G401.6 (cell line): ENCODE measurements at regions not wholly inside any gene's neighbourhood (a gene's known extent, or its start where the extent isn't known, plus 50 kb on each side); places are given as distances from the start of the nearest gene placed in this dataset.

ENCODE experiments used
- FAIRE-seq: peaks from 2 replicates; lab custom pipeline; 2012; peaks lifted over from hg19 to GRCh38; lab: Jason Lieb, UNC

DNA sequence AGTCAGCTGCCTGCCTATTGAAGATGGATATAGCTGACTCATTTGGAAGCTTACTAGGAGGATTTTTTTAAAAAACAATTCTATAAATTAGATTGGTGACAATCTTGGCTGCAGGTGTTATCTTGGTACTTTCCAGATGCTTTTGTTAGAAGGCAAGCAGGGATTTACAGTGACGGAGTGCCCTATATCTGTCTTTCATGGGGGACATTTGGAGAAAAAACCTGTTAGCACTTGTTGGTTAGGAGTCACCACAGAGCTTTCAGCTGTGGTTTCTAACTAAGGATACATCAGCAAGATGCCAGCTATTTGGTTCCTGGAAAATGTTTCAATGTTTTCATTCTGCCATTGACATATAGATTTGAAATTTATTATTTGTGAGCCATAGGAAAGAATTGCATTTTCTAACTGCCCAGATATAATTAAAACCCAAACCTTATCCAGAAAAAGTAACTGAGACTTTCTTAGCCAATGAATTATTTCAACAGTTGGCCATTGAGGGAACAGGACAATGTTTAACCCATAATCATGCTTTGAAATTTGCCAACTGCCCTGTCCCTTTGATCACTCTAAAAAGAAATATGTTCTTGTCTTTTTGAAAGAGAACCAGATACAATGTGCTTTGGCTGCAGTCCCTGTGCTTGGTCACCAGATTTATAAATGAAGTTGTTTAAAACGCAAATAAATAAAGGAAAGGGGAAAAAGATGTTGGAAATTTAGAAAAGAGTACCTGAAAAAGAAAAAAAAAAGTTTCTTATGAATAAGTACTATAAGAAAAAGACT lies 761.0 kb upstream of the CXADR start:
- FAIRE-seq: no peak

DNA sequence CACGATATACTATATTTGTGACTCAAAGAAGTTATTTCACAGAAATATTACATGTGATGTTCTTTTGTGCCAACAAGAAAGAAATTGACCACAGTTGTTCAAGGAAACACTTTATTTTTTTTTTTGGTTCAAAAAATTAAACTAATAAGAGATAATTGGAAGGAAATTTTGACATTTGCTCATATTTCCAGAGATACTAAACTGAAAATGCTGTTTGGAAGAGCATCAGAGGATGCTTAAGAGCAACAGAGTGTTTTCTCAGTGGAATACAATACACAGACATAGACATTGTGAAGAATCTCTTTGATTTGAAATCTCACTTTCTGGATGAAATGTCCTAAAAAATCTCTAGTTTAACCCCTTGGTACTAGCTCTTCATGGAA lies 760.4 kb upstream of the CXADR start:
- no peak for FAIRE-seq

GRCh38 chr21:16755061-16755460 lies 757.8 kb upstream of the CXADR start:
- FAIRE-seq: no peak

GRCh38 chr21:16767201-16767600 lies 745.6 kb upstream of the CXADR start:
- FAIRE-seq: no peak

DNA sequence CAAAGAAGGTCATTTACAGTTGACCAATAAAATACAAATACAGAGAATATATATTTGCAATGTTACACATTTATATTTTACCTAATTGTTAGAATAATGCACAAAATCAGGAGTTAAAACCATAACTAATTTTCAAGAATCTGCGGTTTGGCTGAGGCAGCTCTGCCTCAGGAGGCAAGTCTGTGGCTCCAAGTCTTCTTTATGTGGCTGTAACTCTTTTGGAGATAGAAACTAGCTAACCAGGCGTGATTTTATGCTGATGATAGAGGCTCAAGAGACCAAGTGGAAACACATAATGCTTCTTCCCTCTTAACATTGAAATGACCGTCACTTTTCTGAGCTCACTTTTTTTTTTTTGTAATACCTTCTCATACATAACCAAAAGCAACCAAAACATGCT lies 744.7 kb upstream of the CXADR start:
- FAIRE-seq: no peak

- no peak for FAIRE-seq
Observed at GRCh38 chr21:16770266-16770665, 742.6 kb upstream of the CXADR start.

GRCh38 chr21:16773206-16773605 lies 739.6 kb upstream of the CXADR start:
- no peak for FAIRE-seq

GRCh38 chr21:16775076-16775475 lies 737.8 kb upstream of the CXADR start:
- FAIRE-seq: no peak

DNA sequence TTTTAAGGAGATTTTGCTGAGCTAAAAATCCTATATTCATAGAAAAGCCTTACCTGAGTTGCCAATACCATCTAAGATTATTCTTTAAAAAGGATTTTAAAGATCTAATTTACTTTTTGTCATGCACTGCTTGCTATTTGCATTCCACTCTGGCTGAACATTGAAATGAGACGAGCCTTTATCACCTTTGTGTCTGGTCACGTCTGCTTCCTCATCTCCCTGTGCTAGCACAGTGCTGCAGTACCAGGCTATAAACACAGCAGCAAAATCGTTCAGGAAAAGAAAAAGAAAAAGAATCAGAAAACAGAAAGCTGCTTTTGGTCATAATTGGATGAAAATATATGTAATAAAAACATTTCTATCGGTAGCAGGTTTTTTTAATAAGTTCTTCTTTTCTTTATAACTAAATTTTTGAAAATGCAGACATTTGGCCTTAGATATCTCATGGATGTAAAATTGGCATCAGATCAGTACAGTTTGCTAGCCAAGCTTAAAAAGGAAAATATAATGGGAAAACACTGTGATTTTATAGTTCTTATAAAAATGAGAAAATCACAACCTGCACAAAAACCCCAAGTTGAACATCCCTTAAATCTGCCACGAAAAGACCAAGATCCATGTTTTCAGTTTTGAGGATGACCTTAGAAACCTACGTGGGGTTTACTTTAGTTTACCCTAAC lies 735.7 kb upstream of the CXADR start:
- FAIRE-seq: no peak

DNA sequence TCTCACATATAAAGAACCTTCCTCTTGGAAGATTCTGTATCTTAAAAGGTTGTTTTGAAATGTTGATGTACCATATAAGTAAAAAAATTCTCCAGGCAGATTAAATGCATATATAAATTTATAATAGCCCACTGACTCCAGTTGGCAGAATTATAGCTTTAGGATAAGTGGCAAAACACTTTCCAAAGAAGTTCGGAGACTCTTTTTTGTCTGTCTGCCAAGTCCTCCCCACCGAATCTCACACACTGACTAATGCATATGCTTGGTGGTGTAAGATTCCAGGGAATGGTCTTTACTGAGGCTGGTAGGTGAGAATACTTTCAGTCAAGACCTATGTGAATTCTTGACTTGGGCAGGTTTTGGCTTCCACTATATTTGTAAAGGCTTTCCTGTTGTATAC lies 724.3 kb upstream of the CXADR start:
- FAIRE-seq: no peak

GRCh38 chr21:16789636-16790035 lies 723.2 kb upstream of the CXADR start:
- no peak for FAIRE-seq

GRCh38 chr21:16792101-16792500 lies 720.7 kb upstream of the CXADR start:
- no peak for FAIRE-seq

- no peak for FAIRE-seq
Observed at GRCh38 chr21:16794950-16795349, 717.9 kb upstream of the CXADR start.

- no peak for FAIRE-seq
Observed at GRCh38 chr21:16796776-16797175, 716.1 kb upstream of the CXADR start.

DNA sequence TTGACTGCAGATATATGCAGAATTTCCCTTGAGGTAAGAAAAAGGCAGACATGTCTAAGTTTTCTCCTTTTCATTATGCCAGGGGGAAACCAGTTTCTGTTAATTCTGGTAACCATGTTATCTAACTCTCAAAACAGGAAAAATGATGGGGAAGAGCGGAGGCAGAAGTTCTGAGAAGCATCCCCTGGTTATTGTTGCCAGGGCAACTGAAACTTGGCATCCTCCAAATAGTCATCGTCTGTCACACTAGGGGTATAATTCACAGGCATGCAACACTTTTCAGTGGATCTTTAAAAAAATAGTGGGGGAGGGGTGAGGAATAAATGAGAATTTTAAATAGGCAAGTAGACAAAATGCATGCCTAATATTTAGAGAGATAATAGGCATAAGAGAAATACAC lies 715.3 kb upstream of the CXADR start:
- FAIRE-seq: no peak

DNA sequence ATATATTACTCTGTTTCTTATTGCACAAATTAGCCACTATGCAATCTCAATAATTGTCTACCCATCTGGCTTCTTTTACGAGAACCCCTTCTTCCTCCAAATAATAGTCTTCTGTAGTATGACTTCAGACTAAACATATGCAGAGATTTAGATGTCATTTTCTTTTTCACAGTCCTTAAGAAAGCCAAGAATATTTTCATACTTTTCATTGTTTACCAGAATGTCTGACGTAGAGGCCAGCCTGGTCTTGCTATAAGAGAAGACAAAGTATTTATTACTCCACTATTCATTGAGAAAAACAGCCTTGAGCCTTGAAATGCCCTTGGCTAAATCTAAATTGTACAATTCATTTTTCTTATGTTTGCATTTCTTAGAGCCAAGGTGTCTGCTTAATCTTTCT lies 714.9 kb upstream of the CXADR start:
- FAIRE-seq: no peak

DNA sequence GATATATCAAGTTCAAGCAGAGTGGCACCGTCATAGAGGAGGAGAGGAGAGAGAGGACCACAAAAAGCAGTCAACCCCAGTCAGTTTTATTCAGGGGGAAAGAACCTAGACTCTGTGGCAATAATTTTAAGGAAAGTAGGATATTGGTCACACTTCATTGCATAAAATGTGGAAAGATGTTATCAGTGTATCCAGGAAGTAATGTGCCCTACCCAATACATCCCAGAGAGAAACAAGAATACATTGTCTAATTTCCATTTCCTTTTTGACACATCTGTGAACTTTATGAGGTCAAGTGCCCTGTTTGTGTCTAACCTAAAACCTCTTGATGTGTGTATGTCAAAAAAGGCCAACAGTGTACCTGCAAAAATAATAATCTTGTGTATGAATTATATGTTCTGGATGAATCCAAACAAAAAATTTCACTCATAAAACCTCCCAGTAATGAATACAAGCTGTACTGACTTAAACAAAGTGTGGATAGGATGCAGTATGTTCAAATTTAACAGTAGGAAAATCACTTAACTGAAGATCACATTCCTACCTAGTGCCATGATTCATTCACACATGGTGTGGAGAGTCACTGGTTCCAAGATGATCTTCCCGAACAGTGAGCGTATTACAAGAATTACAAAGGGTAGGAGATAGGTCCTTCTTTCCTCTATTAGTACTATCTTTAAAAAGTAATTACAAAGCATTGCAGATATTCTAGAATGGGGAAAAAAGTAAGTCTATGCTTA lies 712.1 kb upstream of the CXADR start:
- FAIRE-seq: no peak

- FAIRE-seq: no peak
Observed at GRCh38 chr21:16811011-16811410, 701.8 kb upstream of the CXADR start.

GRCh38 chr21:16811970-16812369 lies 700.9 kb upstream of the CXADR start:
- FAIRE-seq: no peak

- no peak for FAIRE-seq
Observed at GRCh38 chr21:16815243-16815642, 697.6 kb upstream of the CXADR start.

DNA sequence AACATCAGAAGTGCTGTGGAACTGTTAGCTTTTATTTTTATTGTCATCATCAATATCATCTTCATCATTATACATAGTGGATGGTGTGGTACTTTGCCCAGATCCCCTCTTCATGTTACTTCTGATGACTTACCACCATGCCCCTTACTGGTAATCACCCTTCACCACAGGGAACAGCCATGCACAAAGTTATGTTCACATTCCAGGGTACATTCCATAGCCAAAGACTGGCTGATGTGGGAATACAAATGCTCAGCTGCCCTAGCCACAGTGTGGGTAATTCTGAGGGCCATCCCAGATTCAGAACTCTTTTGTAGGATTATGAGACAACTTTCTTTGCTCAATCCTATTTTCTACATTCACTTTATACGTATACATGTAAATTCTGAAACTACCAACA lies 691.3 kb upstream of the CXADR start:
- no peak for FAIRE-seq

DNA sequence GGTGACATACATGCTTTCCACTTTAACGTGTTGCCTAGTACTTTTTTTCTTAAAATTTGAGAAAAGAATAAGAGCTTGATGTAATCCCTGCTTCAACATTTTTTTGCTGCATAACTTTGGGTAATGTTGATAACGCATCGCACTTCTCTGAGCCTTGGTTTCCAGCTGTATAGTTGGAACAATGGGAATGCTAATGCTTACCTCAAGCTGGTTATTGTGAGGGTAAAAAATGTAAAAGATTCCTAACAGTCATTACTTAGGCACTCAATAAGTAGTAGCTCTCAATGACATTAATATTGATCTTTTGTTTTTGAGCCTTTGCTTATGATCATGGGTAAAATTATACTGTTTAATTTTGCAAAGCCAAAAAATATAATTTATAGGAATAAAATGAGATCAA lies 683.3 kb upstream of the CXADR start:
- FAIRE-seq: no peak

DNA sequence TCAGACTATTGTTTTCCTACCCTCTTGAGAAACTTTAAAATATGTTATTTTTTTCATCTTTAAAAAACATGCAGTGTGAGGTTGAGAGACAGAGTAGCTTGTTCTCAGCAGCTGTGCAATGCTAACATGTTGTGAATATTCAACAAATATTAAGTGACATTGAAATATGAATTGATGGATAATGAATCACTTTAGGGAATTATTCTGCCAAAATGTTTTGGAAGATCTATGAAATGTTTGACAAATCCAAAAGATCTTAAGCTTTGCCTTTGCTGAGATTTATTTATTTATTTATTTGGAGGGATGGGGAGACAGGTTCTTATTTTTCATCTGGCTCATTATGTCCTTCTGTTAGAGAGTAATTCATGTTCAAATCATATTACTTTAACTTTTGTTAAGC lies 680.1 kb upstream of the CXADR start:
- FAIRE-seq: no peak
